Karpas-422 (cell line): ENCODE measurements at regions not wholly inside any gene's neighbourhood (a gene's known extent, or its start where the extent isn't known, plus 50 kb on each side); places are given as distances from the start of the nearest gene placed in this dataset.
"Not testable (repeated sequence)": the region's sequence is repeated elsewhere in the genome, so short reads cannot be mapped to it uniquely, and the experiment has no call there.

Source experiments
- DNase-seq: peaks from one replicate; pipeline ENCODE4 v3.0.0-alpha.2; 2015
- H2AFZ ChIP-seq: fragments of 200-600 bp; sonication (generic); 2 replicates; pipeline ENCODE4 v1.6.1; 2014; ENCODE audit warnings: antibody characterized with exemption, low read length, mixed read lengths
- H3K27ac ChIP-seq: fragments of 200-600 bp; sonication (generic); 2 replicates; pipeline ENCODE4 v1.5.1; 2014; ENCODE audit warnings: mild to moderate bottlenecking, low read length, moderate library complexity
- H3K27me3 ChIP-seq: fragments of 200-600 bp; sonication (generic); 2 replicates; pipeline ENCODE4 v1.6.1; 2014; ENCODE audit warnings: low read length, mixed read lengths
- H3K36me3 ChIP-seq: fragments of 200-600 bp; sonication (generic); 2 replicates; pipeline ENCODE4 v1.6.1; 2014; ENCODE audit warnings: low read length, mixed read lengths; ENCODE audit not compliant: insufficient read depth
- H3K4me1 ChIP-seq: fragments of 200-600 bp; sonication (generic); 2 replicates; pipeline ENCODE4 v1.6.1; 2014; ENCODE audit warnings: mild to moderate bottlenecking, low read length, mixed read lengths
- H3K4me2 ChIP-seq: fragments of 200-600 bp; sonication (generic); 2 replicates; pipeline ENCODE4 v1.6.1; 2014; ENCODE audit warnings: low read length, low read depth, mild to moderate bottlenecking; ENCODE audit not compliant: poor library complexity, severe bottlenecking
- H3K4me3 ChIP-seq: fragments of 200-600 bp; sonication (generic); 2 replicates; pipeline ENCODE4 v1.5.1; 2014; ENCODE audit warnings: mild to moderate bottlenecking, antibody characterized with exemption, low read length, mixed read lengths
- H3K79me2 ChIP-seq: fragments of 200-600 bp; sonication (generic); 2 replicates; pipeline ENCODE4 v1.6.1; 2014; ENCODE audit warnings: mild to moderate bottlenecking, low read length, mixed read lengths
- H3K9ac ChIP-seq: fragments of 200-600 bp; sonication (generic); 2 replicates; pipeline ENCODE4 v1.6.0; 2014; ENCODE audit warnings: low read length
- H3K9me2 ChIP-seq: fragments of 200-600 bp; sonication (generic), shearing (Covaris generic); replicated peaks from 2 replicates; pipeline ENCODE4 v1.6.0; 2014; ENCODE audit warnings: mild to moderate bottlenecking, low read length, moderate library complexity; ENCODE audit not compliant: insufficient read depth
- H3K9me3 ChIP-seq: fragments of 300-700, 200-600 bp; sonication (generic); 2 replicates; pipeline ENCODE4 v1.6.1; 2014; ENCODE audit warnings: low read length, mixed read lengths
- H4K20me1 ChIP-seq: fragments of 200-600 bp; sonication (generic); 2 replicates; pipeline ENCODE4 v1.6.1; 2014; ENCODE audit warnings: mild to moderate bottlenecking, antibody characterized with exemption, low read length, low read depth; ENCODE audit not compliant: insufficient read depth

DNA sequence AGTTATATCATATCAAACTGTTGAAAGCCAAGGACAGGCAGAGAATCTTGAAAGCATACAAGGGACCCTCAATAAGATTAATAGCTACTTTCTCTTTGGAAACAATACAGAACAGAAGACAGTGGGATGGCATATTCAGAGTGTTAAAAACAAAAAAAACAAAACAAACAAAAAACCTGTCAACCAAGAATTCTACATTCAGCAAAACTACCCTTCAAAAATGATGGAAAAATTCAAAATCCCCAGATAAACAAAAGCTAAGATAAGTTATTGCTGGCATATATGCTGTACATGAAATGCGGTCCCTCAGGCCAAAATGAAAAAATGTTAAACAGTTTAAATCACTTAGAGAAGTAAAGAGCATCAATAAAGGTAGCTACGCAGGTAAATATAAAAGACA lies 425.1 kb downstream of the ACTL7B start:
- Histone ChIP-seq H3K27ac (no peak overlapping the region), H3K9me3 (no peaks in the 10 kb centered on the region), H3K4me1 (no peaks in the 10 kb centered on the region), H3K27me3 (no peaks in the 10 kb centered on the region), H3K4me2 (no peak overlapping the region), H3K4me3 (no peak overlapping the region), H3K36me3 (no peaks in the 10 kb centered on the region), H3K9me2 (no peaks in the 10 kb centered on the region), H3K9ac (no peak overlapping the region), H2AFZ (no peak overlapping the region), H4K20me1 (no peaks in the 10 kb centered on the region), H3K79me2 (no peaks in the 10 kb centered on the region)
- no peak for DNase-seq

GRCh38 chr9:108427751-108428150 lies 428.0 kb downstream of the ACTL7B start:
- Histone ChIP-seq H3K4me2 (no peak overlapping the region), H4K20me1 (no peaks in the 10 kb centered on the region), H3K9ac (no peak overlapping the region), H2AFZ (no peak overlapping the region), H3K27ac (no peak overlapping the region), H3K79me2 (no peaks in the 10 kb centered on the region), H3K27me3 (no peaks in the 10 kb centered on the region), H3K4me1 (no peaks in the 10 kb centered on the region), H3K36me3 (no peaks in the 10 kb centered on the region), H3K9me3 (no peaks in the 10 kb centered on the region), H3K4me3 (no peak overlapping the region), H3K9me2 (no peaks in the 10 kb centered on the region)
- DNase-seq: no peak

DNA sequence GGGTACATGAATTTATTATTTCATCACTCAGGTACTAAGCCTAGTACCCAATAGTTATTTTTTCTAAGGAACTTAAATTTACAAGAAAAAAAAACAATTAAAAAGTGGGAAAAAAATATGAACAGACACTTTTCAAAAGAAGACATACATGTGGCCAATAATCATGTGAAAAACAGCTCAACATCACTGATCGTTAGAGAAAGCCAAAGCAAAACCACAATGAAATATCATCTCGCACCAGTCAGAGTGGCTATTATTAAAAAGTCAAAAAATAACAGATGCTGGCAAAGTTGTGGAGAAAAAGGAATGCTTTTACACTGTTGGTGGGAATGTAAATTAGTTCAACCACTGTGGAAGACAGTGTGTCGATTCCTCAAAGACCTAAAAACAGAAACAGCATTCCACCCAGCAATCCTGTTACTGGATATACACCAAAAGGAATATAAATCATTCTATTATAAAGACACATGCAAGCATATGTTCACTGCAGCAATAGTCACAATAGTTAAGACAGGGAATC lies 429.3 kb downstream of the ACTL7B start:
- not testable (repeated sequence) for H2AFZ ChIP-seq, H3K36me3 ChIP-seq, H3K4me3 ChIP-seq, H3K9me3 ChIP-seq, DNase-seq, H3K4me1 ChIP-seq, H3K9me2 ChIP-seq, H3K27me3 ChIP-seq, H3K79me2 ChIP-seq, H3K9ac ChIP-seq, H3K4me2 ChIP-seq, H3K27ac ChIP-seq, H4K20me1 ChIP-seq

GRCh38 chr9:108423433-108423832 lies 432.4 kb downstream of the ACTL7B start:
- H3K27ac ChIP-seq: no peak overlapping the region
- no peaks in the 10 kb centered on the region for H4K20me1 ChIP-seq
- no peak for DNase-seq
- no peak overlapping the region for H2AFZ ChIP-seq
- no peaks in the 10 kb centered on the region for H3K36me3 ChIP-seq
- H3K9me3 ChIP-seq: no peaks in the 10 kb centered on the region
- no peaks in the 10 kb centered on the region for H3K27me3 ChIP-seq
- no peaks in the 10 kb centered on the region for H3K4me1 ChIP-seq
- no peak overlapping the region for H3K4me3 ChIP-seq
- H3K79me2 ChIP-seq: no peaks in the 10 kb centered on the region
- no peaks in the 10 kb centered on the region for H3K9me2 ChIP-seq
- no peak overlapping the region for H3K9ac ChIP-seq
- H3K4me2 ChIP-seq: no peak overlapping the region

GRCh38 chr9:108419379-108419778 lies 436.4 kb downstream of the ACTL7B start:
- H3K9ac ChIP-seq: no peak overlapping the region
- no peaks in the 10 kb centered on the region for H3K36me3 ChIP-seq
- no peaks in the 10 kb centered on the region for H3K9me2 ChIP-seq
- H2AFZ ChIP-seq: no peak overlapping the region
- DNase-seq: no peak
- no peak overlapping the region for H3K27ac ChIP-seq
- H3K4me3 ChIP-seq: no peak overlapping the region
- no peak overlapping the region for H3K4me2 ChIP-seq
- no peaks in the 10 kb centered on the region for H4K20me1 ChIP-seq
- H3K4me1 ChIP-seq: no peaks in the 10 kb centered on the region
- no peaks in the 10 kb centered on the region for H3K9me3 ChIP-seq
- H3K27me3 ChIP-seq: no peaks in the 10 kb centered on the region
- no peaks in the 10 kb centered on the region for H3K79me2 ChIP-seq

DNA sequence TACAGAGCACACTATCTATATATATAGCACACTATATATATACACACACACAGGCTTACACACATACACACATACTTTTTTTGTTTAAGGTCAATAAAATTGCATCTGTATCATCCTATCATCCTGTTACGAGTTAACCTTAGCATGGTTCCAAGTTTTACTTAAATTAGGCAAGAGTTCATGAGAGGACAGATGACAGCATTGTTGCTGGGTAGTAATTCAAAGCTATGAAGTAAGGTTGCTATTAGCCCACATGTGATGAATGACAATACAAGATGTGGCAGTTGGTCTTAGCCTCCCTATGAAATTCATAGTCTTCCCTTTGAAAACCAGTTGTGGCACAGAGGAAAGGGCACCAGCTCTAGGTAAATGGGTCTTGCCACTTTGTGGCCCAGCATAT lies 438.1 kb downstream of the ACTL7B start:
- no peak overlapping the region for H3K9ac ChIP-seq
- no peak overlapping the region for H3K27ac ChIP-seq
- no peaks in the 10 kb centered on the region for H3K27me3 ChIP-seq
- no peak overlapping the region for H3K4me3 ChIP-seq
- no peak for DNase-seq
- H2AFZ ChIP-seq: no peak overlapping the region
- H3K36me3 ChIP-seq: no peaks in the 10 kb centered on the region
- H3K4me2 ChIP-seq: no peak overlapping the region
- no peaks in the 10 kb centered on the region for H3K9me2 ChIP-seq
- no peaks in the 10 kb centered on the region for H3K79me2 ChIP-seq
- no peaks in the 10 kb centered on the region for H3K9me3 ChIP-seq
- H4K20me1 ChIP-seq: no peaks in the 10 kb centered on the region
- H3K4me1 ChIP-seq: no peaks in the 10 kb centered on the region

- Histone ChIP-seq H3K9me3 (no peaks in the 10 kb centered on the region), H3K27ac (no peak overlapping the region), H3K4me2 (no peak overlapping the region), H3K9ac (no peak overlapping the region), H3K36me3 (no peaks in the 10 kb centered on the region), H3K79me2 (no peaks in the 10 kb centered on the region), H3K9me2 (no peaks in the 10 kb centered on the region), H3K4me1 (no peaks in the 10 kb centered on the region), H4K20me1 (no peaks in the 10 kb centered on the region), H2AFZ (no peak overlapping the region), H3K4me3 (no peak overlapping the region), H3K27me3 (no peaks in the 10 kb centered on the region)
- DNase-seq: no peak
Measured at GRCh38 chr9:108417312-108417711, 438.5 kb downstream of the ACTL7B start.

DNA sequence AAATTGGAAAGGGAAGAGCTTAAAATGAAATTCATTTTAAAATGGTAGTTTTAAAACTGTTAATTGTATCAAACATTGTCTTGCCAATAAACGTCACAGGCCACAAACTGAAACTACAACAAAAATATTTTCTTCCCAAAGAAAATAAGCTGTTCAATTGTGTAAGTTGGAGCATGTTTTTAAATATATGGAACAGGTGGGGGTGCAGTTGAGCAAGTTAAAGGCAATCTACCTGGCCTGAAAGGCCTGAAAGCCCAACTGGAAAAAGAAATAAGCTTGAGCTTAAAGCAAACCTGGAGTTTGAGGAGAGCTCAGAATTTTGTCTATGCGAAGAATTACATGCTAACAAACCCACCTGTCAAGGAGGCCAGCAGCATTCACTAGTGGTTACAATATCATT lies 439.5 kb downstream of the ACTL7B start:
- no peak overlapping the region for H2AFZ ChIP-seq
- H4K20me1 ChIP-seq: no peaks in the 10 kb centered on the region
- no peak overlapping the region for H3K9ac ChIP-seq
- H3K27ac ChIP-seq: no peak overlapping the region
- no peaks in the 10 kb centered on the region for H3K9me2 ChIP-seq
- no peaks in the 10 kb centered on the region for H3K4me1 ChIP-seq
- no peaks in the 10 kb centered on the region for H3K79me2 ChIP-seq
- no peaks in the 10 kb centered on the region for H3K27me3 ChIP-seq
- no peak overlapping the region for H3K4me2 ChIP-seq
- no peak overlapping the region for H3K4me3 ChIP-seq
- no peak for DNase-seq
- H3K36me3 ChIP-seq: no peaks in the 10 kb centered on the region
- H3K9me3 ChIP-seq: no peaks in the 10 kb centered on the region

DNA sequence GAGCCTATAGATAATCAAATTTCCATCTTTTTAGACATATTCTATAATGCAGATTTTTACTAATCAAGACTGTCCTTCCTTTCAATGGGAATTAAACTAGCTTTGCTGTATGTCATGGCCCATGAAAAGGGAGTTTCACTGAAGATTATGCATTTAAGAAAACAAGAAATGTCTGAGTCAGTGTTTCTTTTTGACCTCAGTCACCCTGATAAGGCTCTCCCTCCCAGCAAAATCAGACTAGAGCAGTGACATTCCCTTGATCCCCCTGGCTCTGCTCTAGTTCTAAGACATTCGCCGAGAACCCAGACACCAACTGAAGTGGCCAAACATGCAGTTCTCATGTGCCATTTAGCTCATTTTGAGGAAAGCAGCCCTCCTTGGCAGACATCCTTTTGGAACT lies 442.0 kb downstream of the ACTL7B start:
- no peaks in the 10 kb centered on the region for H3K79me2 ChIP-seq
- H3K27me3 ChIP-seq: no peaks in the 10 kb centered on the region
- H3K4me2 ChIP-seq: no peak overlapping the region
- no peaks in the 10 kb centered on the region for H3K9me2 ChIP-seq
- H3K9me3 ChIP-seq: no peaks in the 10 kb centered on the region
- no peak overlapping the region for H3K9ac ChIP-seq
- H3K36me3 ChIP-seq: no peaks in the 10 kb centered on the region
- H3K4me1 ChIP-seq: no peaks in the 10 kb centered on the region
- H4K20me1 ChIP-seq: no peaks in the 10 kb centered on the region
- no peak overlapping the region for H3K27ac ChIP-seq
- H2AFZ ChIP-seq: no peak overlapping the region
- DNase-seq: no peak
- no peak overlapping the region for H3K4me3 ChIP-seq
